Calu3 (cell line): ENCODE measurements at regions not wholly inside any gene's neighbourhood (a gene's known extent, or its start where the extent isn't known, plus 50 kb on each side); places are given as distances from the start of the nearest gene placed in this dataset.

Experiments
- BruUV-seq: library from RNA; stranded (reverse); fragments of 400-500 nt; replicated peaks from 2 replicates; lab custom pipeline; 2021; lab: Mats Ljungman, UMichigan
- CTCF ChIA-PET: fragments of 300-600 bp; sonication (Branson Sonifier 250); formaldehyde crosslinking; loops from one replicate; lab custom pipeline; 2022; ENCODE audit warnings: antibody characterized with exemption; lab: Charles Lee
- DNase-seq: peaks from one replicate; pipeline ENCODE4 v3.0.0; 2022
- H3K27ac Mint-ChIP-seq: one replicate; pipeline ENCODE4 v1.8.0; 2022; ENCODE audit warnings: mixed read lengths; ENCODE audit not compliant: unreplicated experiment
- H3K27me3 Mint-ChIP-seq: one replicate; pipeline ENCODE4 v1.8.0; 2022; ENCODE audit warnings: mixed read lengths; ENCODE audit not compliant: unreplicated experiment
- H3K36me3 Mint-ChIP-seq: one replicate; pipeline ENCODE4 v1.8.0; 2022; ENCODE audit warnings: mild to moderate bottlenecking, moderate library complexity, mixed read lengths; ENCODE audit not compliant: insufficient read depth, unreplicated experiment
- H3K4me1 Mint-ChIP-seq: one replicate; pipeline ENCODE4 v1.8.0; 2022; ENCODE audit warnings: mild to moderate bottlenecking, low read depth, mixed read lengths; ENCODE audit not compliant: unreplicated experiment
- H3K4me3 Mint-ChIP-seq: one replicate; pipeline ENCODE4 v1.8.0; 2022; ENCODE audit warnings: mild to moderate bottlenecking, low read depth, moderate library complexity, mixed read lengths; ENCODE audit not compliant: unreplicated experiment
- H3K9me3 Mint-ChIP-seq: one replicate; pipeline ENCODE4 v1.8.0; 2022; ENCODE audit warnings: low read depth, mixed read lengths; ENCODE audit not compliant: unreplicated experiment
- CTCF ChIP-seq: fragments of 200-600 bp; IDR thresholded peaks from one replicate; pipeline ENCODE4 v1.8.0; 2022; ENCODE audit warnings: antibody characterized with exemption; ENCODE audit not compliant: unreplicated experiment
- intact Hi-C: fragments of 100-400 bp; cut with micrococcal nuclease; formaldehyde crosslinking; loops from one replicate; pipeline ENCODE4 v1.10.0; 2022; ENCODE audit not compliant: unreplicated experiment

DNA sequence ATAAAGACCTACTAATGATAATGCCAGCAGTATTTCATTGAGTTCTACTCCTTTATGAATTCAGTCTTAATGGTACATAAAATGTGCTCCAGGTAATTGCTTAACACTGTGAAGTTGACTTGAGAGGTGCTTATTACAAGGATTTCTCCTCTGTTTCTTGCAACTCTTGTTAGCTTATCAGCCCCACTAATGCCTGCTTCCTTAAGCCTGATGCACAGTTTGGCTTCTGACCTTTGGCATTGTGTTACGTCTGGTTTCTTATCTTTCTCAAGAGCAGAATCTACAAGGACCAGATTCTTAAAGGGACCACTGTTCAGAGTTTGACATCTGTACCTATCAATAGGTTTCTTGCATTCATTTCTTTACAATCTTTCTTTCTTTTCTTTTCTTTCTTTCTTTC lies 223.9 kb upstream of the CWC22 start:
- Mint-ChIP-seq H3K27me3 (no peaks in the 10 kb centered on the region), H3K9me3 (peaks cover 3% of the 10 kb centered on the region), H3K36me3 (no peaks in the 10 kb centered on the region), H3K27ac (no peak overlapping the region), H3K4me1 (peaks cover 18% of the 10 kb centered on the region), H3K4me3 (no peak overlapping the region)
- no peak for TF ChIP-seq CTCF
- no peak for DNase-seq
- no TSS peak for BruUV-seq
- CTCF ChIA-PET: no interaction called here
- intact Hi-C loops: no loop called here

DNA sequence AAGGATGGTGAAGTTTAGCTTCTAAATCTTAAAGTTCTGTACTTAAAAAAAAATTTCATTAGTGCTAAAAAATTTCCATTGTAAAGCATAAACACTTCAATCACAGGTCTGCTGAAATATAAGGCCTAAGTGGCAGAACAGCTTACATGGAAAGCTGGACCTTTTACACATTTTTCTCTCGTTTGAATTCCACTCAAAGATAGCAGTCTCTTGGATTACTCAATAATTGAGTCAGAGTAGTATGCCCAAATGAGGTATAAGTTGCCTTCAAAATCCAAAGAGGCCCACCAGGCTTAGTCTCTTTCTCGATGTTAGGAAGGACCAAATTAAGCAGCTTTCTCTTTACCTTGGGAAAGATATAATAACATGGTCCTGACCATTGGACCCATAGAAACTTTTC lies 220.4 kb upstream of the CWC22 start:
- intact Hi-C loops: no loop called here
- Mint-ChIP-seq H3K36me3 (no peaks in the 10 kb centered on the region), H3K27me3 (no peaks in the 10 kb centered on the region), H3K4me1 (peaks cover 18% of the 10 kb centered on the region), H3K27ac (no peak overlapping the region), H3K4me3 (no peak overlapping the region), H3K9me3 (peaks cover 7% of the 10 kb centered on the region)
- CTCF ChIA-PET: no interaction called here
- BruUV-seq: no TSS peak
- TF ChIP-seq CTCF: no peak
- no peak for DNase-seq

DNA sequence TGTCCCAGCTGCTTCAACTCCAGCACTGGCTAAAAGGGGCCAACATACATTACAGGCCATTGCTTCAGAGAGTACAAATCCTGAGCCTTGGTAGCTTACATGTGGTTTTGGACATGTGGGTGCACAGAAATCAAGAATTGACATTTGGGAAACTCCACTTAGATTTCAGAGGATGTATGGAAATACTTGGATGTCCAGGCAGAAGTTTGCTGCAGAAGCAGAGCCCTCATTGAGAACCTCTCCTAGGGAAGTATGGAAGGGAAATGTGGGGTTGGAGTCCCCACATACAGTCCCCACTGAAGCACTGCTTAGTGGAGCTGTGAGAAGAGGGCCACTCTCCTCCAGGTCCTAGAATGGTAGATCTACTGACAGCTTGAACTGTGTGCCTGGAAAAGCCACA lies 218.0 kb upstream of the CWC22 start:
- TF ChIP-seq CTCF: no peak
- Mint-ChIP-seq H3K4me3 (no peak overlapping the region), H3K27ac (no peak overlapping the region), H3K36me3 (no peaks in the 10 kb centered on the region), H3K4me1 (peaks cover 8% of the 10 kb centered on the region), H3K9me3 (peaks cover 4% of the 10 kb centered on the region), H3K27me3 (no peaks in the 10 kb centered on the region)
- intact Hi-C loops: no loop called here
- no TSS peak for BruUV-seq
- CTCF ChIA-PET: no interaction called here
- no peak for DNase-seq

GRCh38 chr2:180222644-180223043 lies 215.5 kb upstream of the CWC22 start:
- H3K27me3 Mint-ChIP-seq: no peaks in the 10 kb centered on the region
- TF ChIP-seq CTCF: no peak
- CTCF ChIA-PET: no interaction called here
- no peak overlapping the region for H3K27ac Mint-ChIP-seq
- H3K4me1 Mint-ChIP-seq: no peaks in the 10 kb centered on the region
- peaks cover 6% of the 10 kb centered on the region for H3K9me3 Mint-ChIP-seq
- BruUV-seq: no TSS peak
- H3K4me3 Mint-ChIP-seq: no peak overlapping the region
- no peaks in the 10 kb centered on the region for H3K36me3 Mint-ChIP-seq
- intact Hi-C loops: no loop called here
- DNase-seq: no peak

DNA sequence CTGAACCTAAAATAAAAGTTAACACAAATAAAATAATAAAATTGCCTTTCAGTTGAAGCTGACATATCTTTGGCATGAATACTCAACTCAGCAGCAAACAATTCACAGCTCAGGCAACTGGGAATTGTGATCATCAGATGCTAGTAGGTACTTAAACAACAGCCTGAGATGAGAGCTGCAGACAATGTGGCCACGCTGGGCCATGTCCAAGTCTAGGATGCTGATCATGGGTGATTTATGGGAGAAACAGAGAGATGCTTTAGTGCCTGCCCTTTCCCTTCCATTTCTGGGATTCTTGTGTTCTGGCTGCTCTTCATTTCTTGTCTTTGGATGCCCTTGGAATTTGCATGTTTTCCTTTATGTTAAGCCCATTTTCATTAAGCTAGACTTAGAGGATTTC lies 212.4 kb upstream of the CWC22 start:
- Mint-ChIP-seq H3K27ac (no peak overlapping the region), H3K9me3 (peaks cover 7% of the 10 kb centered on the region), H3K4me1 (no peaks in the 10 kb centered on the region), H3K4me3 (no peak overlapping the region), H3K27me3 (no peaks in the 10 kb centered on the region), H3K36me3 (no peaks in the 10 kb centered on the region)
- CTCF ChIA-PET: interaction anchor here (0.7 kb wide), 1 partner anchor 570 kb away, joined by 3 read pairs; no protein-coding TSS in a partner anchor
- DNase-seq: no peak
- TF ChIP-seq CTCF: no peak
- BruUV-seq: no TSS peak
- intact Hi-C loops: no loop called here
